IMR-90 (cell line): ENCODE measurements at regions not wholly inside any gene's neighbourhood (a gene's known extent, or its start where the extent isn't known, plus 50 kb on each side); places are given as distances from the start of the nearest gene placed in this dataset.

Experiments used
- ATAC-seq: fragments of 200-7000 bp; cut with Tn5 transposase; 2 replicates; pipeline ENCODE4 v1.9.1; 2020; ENCODE audit warnings: low read depth, mild to moderate bottlenecking, moderate library complexity
- BruUV-seq: library from RNA; stranded (reverse); fragments of 400-500 nt; replicated peaks from 2 replicates; lab custom pipeline; 2021; lab: Mats Ljungman, UMichigan
- CTCF ChIA-PET: fragments of 300-600 bp; formaldehyde crosslinking; extraction: SDS; loops from one replicate; lab custom pipeline; 2021; ENCODE audit warnings: antibody characterized with exemption; lab: Yijun Ruan, JAX
- POLR2A ChIA-PET: fragments of 300-600 bp; sonication (Branson Sonifier 250); formaldehyde crosslinking; loops from one replicate; lab custom pipeline; 2022; ENCODE audit warnings: antibody characterized with exemption; ENCODE audit not compliant: unreplicated experiment; lab: Charles Lee
- DNase-seq: peaks from one replicate; pipeline ENCODE4 v3.0.0; 2013
- H2AFZ ChIP-seq: replicated peaks from 2 replicates; pipeline ENCODE3; 2013; ENCODE audit warnings: low read length, mild to moderate bottlenecking; ENCODE audit not compliant: poor library complexity
- H2AK5ac ChIP-seq: 2 replicates; pipeline ENCODE4 v1.6.1; 2013; ENCODE audit warnings: low read depth, low read length, inconsistent platforms
- H2AK9ac ChIP-seq: replicated peaks from 2 replicates; pipeline ENCODE3; 2013; ENCODE audit warnings: mild to moderate bottlenecking, low read depth, low read length, moderate library complexity; ENCODE audit not compliant: poor library complexity
- H2BK120ac ChIP-seq: 2 replicates; pipeline ENCODE4 v1.6.1; 2013; ENCODE audit warnings: low read depth, low read length, inconsistent platforms
- H2BK15ac ChIP-seq: 3 replicates; pipeline ENCODE4 v1.6.1; 2013; ENCODE audit warnings: low read depth, low read length, inconsistent platforms
- H2BK20ac ChIP-seq: 2 replicates; pipeline ENCODE4 v1.6.1; 2013; ENCODE audit warnings: low read depth, mild to moderate bottlenecking, inconsistent platforms, low read length, moderate library complexity
- H2BK5ac ChIP-seq: 2 replicates; pipeline ENCODE4 v1.6.1; 2013; ENCODE audit warnings: mild to moderate bottlenecking, low read depth, low read length, inconsistent platforms; ENCODE audit not compliant: poor library complexity, severe bottlenecking
- H3K14ac ChIP-seq: replicated peaks from 2 replicates; pipeline ENCODE4 v1.6.1; 2013; ENCODE audit warnings: low read depth, low read length, inconsistent platforms
- H3K18ac ChIP-seq: 2 replicates; pipeline ENCODE4 v1.6.1; 2013; ENCODE audit warnings: low read depth, low read length, control low read depth
- H3K23ac ChIP-seq: 2 replicates; pipeline ENCODE4 v1.6.1; 2013; ENCODE audit warnings: low read depth, low read length, inconsistent platforms
- H3K27ac ChIP-seq: 2 replicates; pipeline ENCODE4 v1.5.1; 2013; ENCODE audit warnings: mild to moderate bottlenecking, control low read depth, low read length; ENCODE audit not compliant: insufficient read depth
- H3K27me3 ChIP-seq: 2 replicates; pipeline ENCODE4 v1.6.1; 2013; ENCODE audit warnings: low read length; ENCODE audit not compliant: control insufficient read depth, insufficient read depth
- H3K36me3 ChIP-seq: 2 replicates; pipeline ENCODE4 v1.6.1; 2013; ENCODE audit warnings: low read length, mixed read lengths; ENCODE audit not compliant: control insufficient read depth, insufficient read depth
- H3K4ac ChIP-seq: 2 replicates; pipeline ENCODE4 v1.6.1; 2013; ENCODE audit warnings: low read depth, low read length, inconsistent platforms
- H3K4me1 ChIP-seq: 2 replicates; pipeline ENCODE4 v1.6.1; 2013; ENCODE audit warnings: low read length, mixed read lengths; ENCODE audit not compliant: control insufficient read depth, insufficient read depth
- H3K4me2 ChIP-seq: 2 replicates; pipeline ENCODE4 v1.6.1; 2013; ENCODE audit warnings: low read depth, mild to moderate bottlenecking, control low read depth, low read length, moderate library complexity
- H3K4me3 ChIP-seq: 2 replicates; pipeline ENCODE4 v1.5.1; 2013; ENCODE audit warnings: low read depth, mild to moderate bottlenecking, control low read depth, low read length, moderate library complexity; ENCODE audit not compliant: insufficient read depth
- H3K56ac ChIP-seq: 2 replicates; pipeline ENCODE4 v1.6.1; 2013; ENCODE audit warnings: low read length, inconsistent platforms; ENCODE audit not compliant: insufficient read depth; ENCODE audit errors: extremely low read depth
- H3K79me1 ChIP-seq, 2 experiments: 2 replicates each; pipeline ENCODE4 v1.6.1; 2013; ENCODE audit warnings: low read length in 2 of 2, inconsistent platforms in 1 of 2, low read depth in 1 of 2
- H3K9ac ChIP-seq: 2 replicates; pipeline ENCODE4 v1.6.1; 2013; ENCODE audit warnings: low read depth, low read length, control low read depth
- H3K9me1 ChIP-seq: 2 replicates; pipeline ENCODE4 v1.6.1; 2013; ENCODE audit warnings: low read length, inconsistent platforms; ENCODE audit not compliant: insufficient read depth
- H3K9me3 ChIP-seq: 2 replicates; pipeline ENCODE4 v1.6.1; 2013; ENCODE audit warnings: low read length; ENCODE audit not compliant: control insufficient read depth, insufficient read depth
- H4K20me1 ChIP-seq: 2 replicates; pipeline ENCODE4 v1.6.1; 2013; ENCODE audit warnings: low read length, inconsistent platforms; ENCODE audit not compliant: insufficient read depth
- H4K5ac ChIP-seq: 2 replicates; pipeline ENCODE4 v1.6.1; 2013; ENCODE audit warnings: mild to moderate bottlenecking, low read depth, low read length, control low read depth
- H4K8ac ChIP-seq, 2 experiments: 2 replicates each; pipeline ENCODE4 v1.6.1; 2013; ENCODE audit warnings: low read depth in 2 of 2, low read length in 2 of 2, control low read depth in 1 of 2, inconsistent platforms in 1 of 2
- H4K91ac ChIP-seq: 2 replicates; pipeline ENCODE4 v1.6.1; 2013; ENCODE audit warnings: low read depth, low read length, inconsistent platforms; ENCODE audit not compliant: insufficient read depth
- MAZ ChIP-seq: IDR thresholded peaks from 2 replicates; pipeline ENCODE4 v1.6.1; 2012; ENCODE audit warnings: low read depth, mild to moderate bottlenecking, low read length, improper control_type of control experiment, moderate library complexity, borderline replicate concordance
- MXI1 ChIP-seq: IDR thresholded peaks from 2 replicates; pipeline ENCODE4 v1.6.1; 2012; ENCODE audit warnings: low read depth, mild to moderate bottlenecking, low read length, moderate library complexity, borderline replicate concordance
- RCOR1 ChIP-seq: IDR thresholded peaks from 2 replicates; pipeline ENCODE4 v1.6.1; 2012; ENCODE audit warnings: mild to moderate bottlenecking, low read length, improper control_type of control experiment; ENCODE audit not compliant: insufficient replicate concordance
- USF2 ChIP-seq: fragments of 150-350 bp; IDR thresholded peaks from 2 replicates; pipeline ENCODE4 v1.6.1; 2017; ENCODE audit warnings: mild to moderate bottlenecking, antibody characterized with exemption, low read length, low read depth
- WGBS, 2 experiments: methylation state at CpG; one replicate each; pipeline versions ENCODE4 v1.1.5 to v1.1.7; 2013; ENCODE audit warnings: missing lambda C conversion rate in 2 of 2; ENCODE audit not compliant: insufficient read length in 1 of 2; ENCODE audit errors: extremely low coverage in 2 of 2; 5-methylcytosine and 5-hydroxymethylcytosine counted together
- dilution Hi-C: fragments of 300-500 bp; cut with HindIII; formaldehyde crosslinking; loops from one replicate; pipeline ENCODE4 v1.14.3; 2018; ENCODE audit warnings: low sequenced_read_pairs; ENCODE audit not compliant: unreplicated experiment
- in situ Hi-C: fragments of 300-500 bp; cut with MboI; formaldehyde crosslinking; loops from 3 replicates; pipeline ENCODE4 v1.14.3; 2019; ENCODE audit warnings: low sequenced_read_pairs, inconsistent platforms, mixed read lengths
- intact Hi-C: fragments of 100-400 bp; cut with micrococcal nuclease; formaldehyde crosslinking; loops from 2 replicates; pipeline ENCODE4 v1.10.0; 2022

GRCh38 chr5:27708534-27708933 lies 670.1 kb upstream of the CDH9 start:
- Histone ChIP-seq H4K8ac (no peak overlapping the region), H3K36me3 (no peaks in the 10 kb centered on the region), H4K20me1 (no peaks in the 10 kb centered on the region), H3K4me3 (no peak overlapping the region), H3K9me3 (no peaks in the 10 kb centered on the region; the same call in 1 of the 2 replicates), H2BK20ac (no peak overlapping the region), H3K4me1 (no peaks in the 10 kb centered on the region), H2AK5ac (no peak overlapping the region), H2BK15ac (no peak overlapping the region), H3K9me1 (no peaks in the 10 kb centered on the region), H2BK120ac (no peak overlapping the region), H3K79me1 (no peaks in the 10 kb centered on the region), H3K4me2 (no peak overlapping the region), H4K5ac (no peak overlapping the region), H3K23ac (no peak overlapping the region), H3K18ac (no peak overlapping the region), H2AFZ (no peak overlapping the region), H2BK5ac (no peak overlapping the region), H3K27me3 (no peaks in the 10 kb centered on the region), H3K14ac (no peak overlapping the region), H3K27ac (no peak overlapping the region), H4K91ac (no peak overlapping the region), H3K9ac (no peak overlapping the region), H2AK9ac (no peak overlapping the region), H3K56ac (no peak overlapping the region), H3K4ac (no peak overlapping the region)
- BruUV-seq, result no TSS peak
- in situ Hi-C loops (no loop called here), intact Hi-C loops (no loop called here), dilution Hi-C loops (no loop called here)
- DNase-seq (no peak), ATAC-seq (no peak)
- TF ChIP-seq MAZ (no peak), USF2 (no peak), MXI1 (no peak), RCOR1 (no peak)
- WGBS, 2 experiments, result no CpG with 5 or more reads among the region's 3 CpGs
- ChIA-PET POLR2A (no interaction called here), CTCF (no interaction called here)
